Right lobe of liver (tissue), 4 donors: ENCODE measurements at regions not wholly inside any gene's neighbourhood (a gene's known extent, or its start where the extent isn't known, plus 50 kb on each side); places are given as distances from the start of the nearest gene placed in this dataset.
"Not testable (repeated sequence)": the region's sequence is repeated elsewhere in the genome, so short reads cannot be mapped to it uniquely, and the experiment has no call there.

Experiments
- CTCF ChIP-seq, 4 donors: fragments of 200-600 bp in 3 of 4; fragments of 450-650 bp in 1 of 4; IDR thresholded peaks; one replicate each; pipeline versions ENCODE4 v1.5.1 to v1.8.0; 2016 to 2022; ENCODE audit warnings: antibody characterized with exemption in 4 of 4, mild to moderate bottlenecking in 2 of 4
- POLR2A ChIP-seq: fragments of 450-650 bp; IDR thresholded peaks from one replicate; pipeline ENCODE4 v1.6.1; 2017; ENCODE audit warnings: antibody characterized with exemption, mild to moderate bottlenecking
- donor health status: DM: no; HTN: no; CAD: no.
- donor health status: DM: no; HTN: no; CAD: no.
- donor health status: DM: no; HTN: yes; CAD: no.

GRCh38 chrX:2149055-2149454 is 351.7 kb downstream of the DHRSX start:
- not testable (repeated sequence) for TF ChIP-seq POLR2A; CTCF (IDR thresholded peaks at IDR 0.05)
